H1 (cell line): ENCODE measurements at regions not wholly inside any gene's neighbourhood (a gene's known extent, or its start where the extent isn't known, plus 50 kb on each side); places are given as distances from the start of the nearest gene placed in this dataset.

Experiments used
- CTCF ChIP-seq, 3 experiments: IDR thresholded peaks; 1 replicate in 2 of 3; 2 replicates in 1 of 3; pipeline versions ENCODE4 v1.5.1 to v1.6.1; 2011; ENCODE audit warnings: low read length in 3 of 3, mild to moderate bottlenecking in 3 of 3, inconsistent platforms in 2 of 3, low read depth in 1 of 3, moderate library complexity in 1 of 3; ENCODE audit not compliant: insufficient read depth in 1 of 3; ENCODE audit errors: control extremely low read depth in 1 of 3
- E2F6 ChIP-seq: IDR thresholded peaks from 2 replicates; pipeline ENCODE4 v1.6.1; 2012; ENCODE audit warnings: inconsistent platforms
- EZH2 ChIP-seq: fragments of 200-600 bp; sonication (generic); IDR thresholded peaks from 2 replicates; pipeline ENCODE4 v1.7.1; 2012; ENCODE audit warnings: low read depth, mild to moderate bottlenecking, moderate library complexity, low read length, inconsistent platforms; ENCODE audit not compliant: severe bottlenecking
- JUND ChIP-seq: IDR thresholded peaks from 2 replicates; pipeline ENCODE4 v1.6.1; 2011; ENCODE audit warnings: mild to moderate bottlenecking, improper control_type of control experiment, low read length
- KDM1A ChIP-seq: fragments of 200-600, 300-600 bp; sonication (generic); IDR thresholded peaks from 2 replicates; pipeline ENCODE4 v1.7.1; 2016; ENCODE audit warnings: mild to moderate bottlenecking, low read length, borderline replicate concordance
- MAFK ChIP-seq: IDR thresholded peaks from 2 replicates; pipeline ENCODE4 v1.6.1; 2012; ENCODE audit warnings: low read depth, mild to moderate bottlenecking, improper control_type of control experiment, low read length
- NRF1 ChIP-seq: IDR thresholded peaks from 2 replicates; pipeline ENCODE4 v1.6.1; 2011; ENCODE audit warnings: mild to moderate bottlenecking, low read depth, low read length, improper control_type of control experiment
- POLR2A ChIP-seq, 2 experiments: IDR thresholded peaks; 1 replicate in 1 of 2; 2 replicates in 1 of 2; pipeline ENCODE4 v1.6.1; 2011; ENCODE audit warnings: low read depth in 2 of 2, low read length in 2 of 2, mild to moderate bottlenecking in 2 of 2; ENCODE audit errors: control extremely low read depth in 1 of 2
- POLR2AphosphoS5 ChIP-seq: IDR thresholded peaks from 2 replicates; pipeline ENCODE4 v1.6.1; 2011; ENCODE audit warnings: low read depth, low read length
- SUZ12 ChIP-seq: fragments of 200-600 bp; sonication (generic); IDR thresholded peaks from 2 replicates; pipeline ENCODE4 v1.6.1; 2012; ENCODE audit warnings: mild to moderate bottlenecking, inconsistent platforms, low read length, moderate library complexity, mixed read lengths
- TAF7 ChIP-seq: optimal IDR thresholded peaks from 2 replicates; pipeline ENCODE3; 2011; ENCODE audit warnings: low read depth, mild to moderate bottlenecking, inconsistent platforms, low read length, moderate library complexity, borderline replicate concordance

DNA sequence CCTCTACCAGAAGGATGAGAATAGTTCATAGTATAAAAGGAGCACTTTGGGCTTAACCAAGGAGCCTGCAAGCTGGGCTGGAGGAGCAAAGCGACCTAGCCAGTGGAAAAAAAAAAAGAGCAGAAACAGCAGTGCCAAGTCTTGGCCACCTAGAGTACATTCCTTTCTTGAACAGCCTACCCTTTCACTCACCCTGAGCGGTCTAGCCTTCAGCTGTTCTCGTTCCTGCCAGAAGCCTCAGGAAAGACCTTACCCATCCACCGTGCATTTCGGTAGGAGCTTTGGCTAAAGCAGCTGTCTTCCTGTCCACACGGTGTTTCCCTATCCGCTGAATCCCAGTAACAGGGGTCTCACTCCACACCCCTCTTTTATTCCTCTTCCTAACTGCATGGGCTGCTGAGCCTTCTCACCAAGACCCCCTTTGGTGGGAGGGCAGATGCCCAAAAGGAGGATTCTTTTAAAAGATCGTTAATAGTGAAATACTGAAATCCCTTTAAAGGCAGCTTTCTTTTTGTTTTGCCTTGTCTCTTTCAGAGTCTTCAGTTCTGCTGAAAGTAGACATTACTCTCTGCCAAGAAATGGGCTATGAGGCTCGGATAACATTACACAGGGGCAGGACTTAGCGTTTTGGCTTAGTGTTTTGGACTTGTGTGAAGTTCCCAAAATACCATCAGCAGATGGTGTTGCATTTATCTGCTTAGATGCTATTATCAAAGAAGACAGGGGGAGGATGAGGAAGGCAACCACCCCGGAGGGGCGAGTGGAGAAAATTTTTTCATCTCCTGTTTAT lies 88.5 kb upstream of the METAP2 start:
- TF ChIP-seq SUZ12 (no peak), CTCF (IDR thresholded peaks at IDR 0.05; ENCODE audit: control extremely low read depth in 1 of 3, insufficient read depth in 1 of 3, low read depth in 1 of 3, low read length in 3 of 3) (no peak), POLR2AphosphoS5 (no peak), TAF7 (no peak), NRF1 (no peak), JUND (no peak), E2F6 (no peak), KDM1A (no peak), POLR2A (IDR thresholded peaks at IDR 0.05; ENCODE audit: control extremely low read depth in 1 of 2, low read depth in 2 of 2, low read length in 2 of 2) (no peak), MAFK (no peak), EZH2 (no peak)
